NCI-H2081 treated with DMSO at 0.1 percent for 48 hours (cell line): ENCODE measurements at regions not wholly inside any gene's neighbourhood (a gene's known extent, or its start where the extent isn't known, plus 50 kb on each side); places are given as distances from the start of the nearest gene placed in this dataset.
"Not testable (repeated sequence)": the region's sequence is repeated elsewhere in the genome, so short reads cannot be mapped to it uniquely, and the experiment has no call there.

Experiments used
- DNase-seq: peaks from one replicate; lab custom pipeline; 2025; lab: John Stamatoyannopoulos, UW

GRCh38 chr3:73867524-73867923, 242.8 kb upstream of the PDZRN3 start:
- no peak for DNase-seq

DNA sequence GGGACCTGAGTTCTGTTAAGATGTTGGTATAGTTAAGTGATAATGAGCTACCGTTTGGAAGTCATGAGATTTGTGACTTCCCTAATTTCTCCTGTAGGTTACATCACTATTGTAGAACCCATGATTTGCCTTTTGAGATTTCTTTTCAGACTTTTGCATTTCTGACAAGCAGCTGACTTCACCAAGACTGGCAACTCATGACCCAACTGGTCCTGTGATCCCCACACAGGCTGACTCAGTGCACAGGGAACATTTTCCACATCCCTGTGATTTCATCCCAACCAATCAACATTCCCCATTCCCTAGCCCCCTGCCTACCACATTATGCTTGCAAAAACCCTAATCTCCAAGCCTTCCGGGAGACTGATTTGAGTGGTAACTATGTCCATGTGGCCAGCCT, 242.1 kb upstream of the PDZRN3 start:
- no peak for DNase-seq

DNA sequence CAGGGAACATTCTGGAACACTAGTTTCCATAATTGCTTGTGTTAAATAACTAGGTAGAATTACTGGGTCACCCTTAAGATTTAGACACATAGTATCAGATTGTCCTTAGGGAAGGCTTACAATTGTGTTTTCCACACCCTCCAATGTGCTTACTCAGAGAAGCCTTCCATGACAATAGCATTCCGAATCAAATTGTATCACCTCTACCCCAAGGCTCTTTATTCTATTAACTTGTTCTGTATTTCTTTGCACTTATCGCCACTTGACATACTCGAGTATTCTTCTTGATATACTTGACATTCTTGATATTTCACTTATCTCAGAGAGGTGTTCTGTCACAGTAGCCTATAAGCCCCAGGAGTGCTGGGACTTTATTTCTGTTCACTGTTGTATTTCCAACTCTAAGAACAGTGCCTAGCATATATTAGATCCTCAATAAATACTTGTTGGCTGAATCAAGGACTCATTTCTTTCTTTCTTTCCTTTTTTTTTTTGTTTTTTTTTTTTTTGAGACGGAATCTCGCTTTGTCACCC, 238.9 kb upstream of the PDZRN3 start:
- DNase-seq, result no peak

- no peak for DNase-seq
Observed at GRCh38 chr3:73855813-73856212, 231.1 kb upstream of the PDZRN3 start.

- peak; percentile 20 for DNase-seq
Observed at GRCh38 chr3:73848173-73848906, 223.6 kb upstream of the PDZRN3 start.

DNA sequence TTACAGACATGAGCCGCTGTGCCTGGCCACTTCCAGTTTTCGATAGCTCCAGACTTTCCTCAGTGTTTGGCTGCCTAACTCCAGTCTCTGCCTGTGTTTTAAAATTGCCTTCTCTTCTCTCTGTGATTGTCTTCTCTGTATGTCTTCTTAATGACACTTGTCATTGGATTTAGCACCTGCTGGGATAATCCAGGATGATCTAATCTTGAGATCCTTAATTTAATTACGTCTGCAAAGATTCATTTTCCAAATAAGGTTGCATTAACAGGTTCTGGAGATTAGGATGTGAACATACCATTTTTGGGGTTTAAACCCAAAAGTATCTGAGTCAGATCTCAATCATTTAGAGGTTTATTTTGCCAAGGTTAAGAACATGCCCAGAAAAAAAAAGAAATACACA, 222.2 kb upstream of the PDZRN3 start:
- no peak for DNase-seq

DNA sequence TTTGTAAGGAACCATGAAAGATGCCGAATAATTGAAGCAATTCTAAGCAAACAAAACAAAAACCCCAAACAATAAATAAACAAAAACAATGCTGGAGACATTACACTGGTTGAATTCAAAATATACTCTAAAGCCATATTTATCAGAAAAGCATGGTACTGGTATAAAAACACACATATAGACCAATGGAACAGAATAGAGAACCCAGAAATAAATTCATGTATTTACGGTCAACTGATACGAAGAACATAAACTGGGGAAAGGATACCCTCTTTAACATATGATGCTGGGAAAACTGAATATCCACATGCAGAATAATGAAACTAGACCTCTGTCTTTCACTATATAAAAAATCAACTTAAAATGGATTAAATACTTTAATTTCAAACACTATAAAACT, 214.3 kb upstream of the PDZRN3 start:
- DNase-seq, result no peak

- no peak for DNase-seq
Observed at GRCh38 chr3:73835945-73836344, 211.2 kb upstream of the PDZRN3 start.

DNA sequence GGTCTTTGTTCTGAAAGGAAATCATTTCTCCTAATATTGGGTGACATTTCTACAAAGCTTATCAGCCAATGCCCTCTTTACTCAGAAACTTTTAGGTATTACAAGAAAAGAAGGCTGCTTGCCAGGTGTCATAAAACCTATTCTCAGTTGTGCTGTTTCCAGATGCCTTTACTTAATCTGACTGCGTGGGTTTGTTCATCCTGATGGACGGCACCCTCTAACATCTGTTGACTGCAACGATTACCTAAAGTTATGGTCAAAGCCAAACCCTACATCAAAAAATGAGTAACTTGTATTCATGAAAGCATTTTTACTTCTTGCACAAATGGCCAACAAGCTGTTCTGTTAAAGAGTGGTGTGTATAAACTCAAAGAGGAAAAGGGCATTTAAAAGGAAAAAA, 207.7 kb upstream of the PDZRN3 start:
- DNase-seq, result no peak

GRCh38 chr3:73828348-73828747, 203.6 kb upstream of the PDZRN3 start:
- DNase-seq, result no peak

- DNase-seq, result no peak
Observed at GRCh38 chr3:73827725-73828211, 203.0 kb upstream of the PDZRN3 start.

DNA sequence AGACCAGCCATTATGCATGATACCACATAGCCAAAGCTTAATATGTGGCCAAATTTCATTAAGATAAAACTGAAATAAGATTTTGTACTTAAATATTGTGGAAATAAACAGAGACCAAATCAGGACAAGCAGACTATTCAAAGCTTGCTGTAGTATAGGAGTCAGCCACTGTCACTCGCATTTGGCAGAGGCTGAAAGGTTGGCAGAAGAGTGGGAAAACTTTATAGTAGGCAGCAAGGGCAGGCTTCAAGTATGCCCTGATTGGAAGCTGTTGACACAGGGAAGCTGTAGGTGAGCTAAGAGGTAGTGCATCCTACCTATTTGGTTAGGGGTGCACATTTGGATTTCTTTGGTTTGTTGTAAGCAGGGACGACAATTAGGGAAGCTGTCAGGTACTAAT, 202.5 kb upstream of the PDZRN3 start:
- no peak for DNase-seq

DNA sequence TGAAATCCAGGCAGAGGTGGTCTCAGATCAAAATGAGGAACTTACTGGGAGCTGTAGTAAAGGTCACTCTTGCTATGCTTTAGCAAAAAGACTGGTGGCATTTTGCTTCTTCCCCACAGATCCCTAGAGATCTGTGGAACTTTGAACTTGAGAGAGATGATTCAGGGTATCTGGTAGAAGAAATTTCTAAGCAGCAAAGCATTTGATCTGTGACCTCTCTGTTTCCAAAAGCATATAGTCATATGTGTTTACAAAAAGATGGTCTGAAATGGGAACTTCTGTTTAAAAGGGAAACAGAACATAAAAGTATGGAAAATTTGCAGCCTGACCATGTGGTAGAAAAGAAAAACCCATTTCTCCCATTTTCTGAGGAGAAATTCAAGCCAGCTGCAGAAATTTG, 196.2 kb upstream of the PDZRN3 start:
- not testable (repeated sequence) for DNase-seq

DNA sequence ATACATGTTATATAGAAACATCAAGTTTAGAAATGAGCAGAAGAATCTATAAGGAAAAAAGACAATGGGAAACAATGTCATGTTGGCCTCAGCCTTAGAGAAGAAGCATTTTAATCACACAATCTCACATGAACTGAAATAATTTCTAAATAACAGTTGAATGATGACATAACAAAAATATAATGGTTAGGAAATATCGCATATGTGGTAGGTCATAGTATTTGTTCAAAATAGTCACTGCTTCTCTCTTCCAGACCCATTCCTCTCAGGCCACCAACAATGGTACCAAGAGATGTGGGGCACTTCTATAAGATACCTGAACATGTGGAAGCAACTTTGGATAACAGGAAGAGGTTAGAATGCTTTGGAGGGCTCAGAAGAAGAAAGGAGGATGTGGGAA, 195.7 kb upstream of the PDZRN3 start:
- no peak for DNase-seq

DNA sequence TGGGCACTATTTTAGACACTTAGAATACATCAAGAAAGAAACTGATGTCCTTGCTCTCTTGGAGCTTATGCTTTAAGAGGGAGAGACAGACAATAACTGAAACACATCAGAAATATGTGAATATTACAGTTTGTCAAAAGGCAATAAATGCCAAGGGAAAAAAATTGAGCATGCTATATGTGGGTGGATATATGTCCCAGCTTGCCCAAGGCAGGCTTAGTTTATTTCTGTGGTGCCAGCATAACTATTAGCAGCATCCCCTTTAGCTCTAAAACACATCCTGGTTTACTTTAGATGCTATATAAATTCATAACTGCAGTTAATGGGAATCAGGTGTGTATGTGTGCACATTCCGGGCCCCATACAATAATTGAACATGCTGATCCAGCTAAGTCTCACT, 191.2 kb upstream of the PDZRN3 start:
- DNase-seq, result no peak

DNA sequence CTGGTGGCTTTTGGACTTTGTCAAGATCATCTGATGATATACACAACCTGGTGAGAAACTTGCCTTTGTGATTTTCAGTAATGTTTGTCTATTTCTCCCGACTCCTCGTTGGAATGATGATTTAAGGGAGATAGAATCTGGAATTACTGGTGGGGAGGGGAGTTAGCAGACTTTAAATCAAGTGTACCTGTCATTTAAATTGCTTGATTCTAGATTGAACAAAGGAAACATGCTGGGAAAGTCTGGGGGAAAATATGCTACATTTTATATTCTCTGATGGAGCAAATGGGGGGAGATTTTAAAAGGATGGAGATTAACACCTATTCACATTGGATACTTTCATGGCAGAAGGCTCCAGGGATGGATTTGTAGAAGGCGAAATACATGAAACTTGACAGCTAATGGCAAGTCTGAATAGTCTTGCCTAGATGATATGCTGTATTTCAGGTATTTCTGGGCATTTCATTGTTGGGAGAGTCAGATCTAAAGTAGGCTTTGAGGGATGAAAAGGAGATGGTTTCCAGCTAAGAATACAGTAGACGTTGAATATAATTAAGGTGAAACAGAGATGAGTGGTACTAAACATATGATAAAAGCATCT, 189.1 kb upstream of the PDZRN3 start:
- no peak for DNase-seq

DNA sequence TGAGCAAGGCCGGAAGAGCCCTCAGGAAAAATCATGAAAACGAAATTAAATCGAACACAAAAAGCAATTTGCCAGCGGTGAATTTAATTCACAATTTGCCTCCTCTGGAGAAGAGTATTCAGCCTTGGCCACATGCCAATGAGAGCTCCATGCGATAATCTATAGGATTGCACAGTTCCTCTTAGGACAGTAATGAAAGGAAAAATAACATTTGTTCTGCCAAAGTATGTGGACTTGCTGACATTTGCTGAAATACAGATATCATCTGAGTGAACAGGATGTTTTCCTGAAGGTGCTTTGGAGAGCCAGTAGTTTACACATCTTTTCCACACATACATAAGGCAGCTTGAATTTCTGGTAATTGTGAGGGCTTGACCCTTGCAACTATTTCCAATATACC, 188.6 kb upstream of the PDZRN3 start:
- no peak for DNase-seq

DNA sequence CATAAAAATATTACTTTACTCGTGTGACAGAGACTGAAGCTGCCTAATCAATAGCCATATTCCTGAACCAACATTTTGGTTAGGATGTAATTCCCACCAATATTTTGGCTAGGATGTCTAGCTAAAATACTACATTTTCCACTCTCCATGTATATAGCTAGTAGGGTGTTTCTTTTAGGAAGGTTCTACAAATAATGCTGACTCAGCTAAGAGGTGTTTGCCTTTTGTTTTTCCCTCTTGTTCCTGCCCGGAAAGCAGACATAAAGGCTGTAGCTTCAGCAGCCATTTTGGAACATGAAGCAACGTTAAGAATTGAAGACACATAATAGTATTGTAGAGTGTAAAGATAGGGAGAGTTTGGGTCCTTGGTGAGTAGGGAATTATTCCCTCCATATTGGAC, 187.3 kb upstream of the PDZRN3 start:
- no peak for DNase-seq

- no peak for DNase-seq
Observed at GRCh38 chr3:73808862-73809509, 184.2 kb upstream of the PDZRN3 start.

GRCh38 chr3:73805435-73805834, 180.7 kb upstream of the PDZRN3 start:
- no peak for DNase-seq

DNA sequence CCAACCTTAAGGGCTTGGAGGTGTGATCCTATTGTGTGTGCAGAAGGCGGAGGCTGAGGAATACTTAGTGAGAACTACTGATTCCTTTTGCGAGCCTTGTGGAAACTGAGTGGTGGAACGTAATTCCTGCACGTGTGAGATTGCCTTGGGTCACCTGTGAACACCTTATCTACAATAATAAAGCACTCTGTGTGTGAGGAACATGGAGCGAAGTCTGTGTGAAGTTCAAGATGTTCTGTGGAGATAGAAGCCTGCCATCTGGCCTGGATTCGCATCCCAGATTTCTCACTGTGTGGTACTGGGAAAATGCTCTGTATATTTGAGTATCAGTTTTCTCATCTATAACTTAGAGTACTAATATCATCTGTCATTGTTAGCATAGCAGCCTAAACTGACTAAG, 179.5 kb upstream of the PDZRN3 start:
- no peak for DNase-seq

DNA sequence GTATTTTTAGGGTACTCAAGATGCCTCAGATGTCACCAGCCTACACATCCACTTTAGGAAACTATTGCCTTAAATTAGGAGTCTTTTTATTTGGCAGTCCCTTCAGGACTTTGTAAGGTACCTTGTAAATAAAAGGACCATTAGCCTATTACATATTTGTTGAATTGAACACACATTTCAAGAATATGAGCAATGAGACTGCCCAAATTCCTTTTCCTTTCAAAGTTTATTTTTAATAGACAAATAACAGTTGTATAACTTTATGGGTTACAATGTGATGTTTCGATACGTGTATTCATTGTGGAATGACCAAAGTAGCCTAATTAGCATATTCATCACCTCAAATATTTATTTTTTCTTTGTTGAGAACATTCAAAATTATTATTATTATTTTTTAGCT, 176.7 kb upstream of the PDZRN3 start:
- DNase-seq, result no peak

GRCh38 chr3:73797311-73797710, 172.6 kb upstream of the PDZRN3 start:
- no peak for DNase-seq
